Inflammatory macrophage treated with lipopolysaccharide for 4 hours (primary cell): ENCODE measurements at regions not wholly inside any gene's neighbourhood (a gene's known extent, or its start where the extent isn't known, plus 50 kb on each side); places are given as distances from the start of the nearest gene placed in this dataset.
"Not testable (repeated sequence)": the region's sequence is repeated elsewhere in the genome, so short reads cannot be mapped to it uniquely, and the experiment has no call there.

ENCODE experiments used
- DNase-seq: peaks from one replicate; pipeline ENCODE4 v3.0.0-alpha.2; 2020

- DNase-seq: peak; percentile 13
Observed at GRCh38 chr6:14277405-14277930, 159.9 kb downstream of the CD83 start.

GRCh38 chr6:14278006-14278405, 160.4 kb downstream of the CD83 start:
- DNase-seq: peak; percentile 48

- DNase-seq: no peak
Observed at GRCh38 chr6:14278446-14278845, 160.9 kb downstream of the CD83 start.

GRCh38 chr6:14280006-14280510, 162.5 kb downstream of the CD83 start:
- no peak for DNase-seq

- DNase-seq: no peak
Observed at GRCh38 chr6:14280766-14281293, 163.3 kb downstream of the CD83 start.

GRCh38 chr6:14281811-14282660, 164.5 kb downstream of the CD83 start:
- DNase-seq: no peak

GRCh38 chr6:14282854-14283505, 165.4 kb downstream of the CD83 start:
- no peak for DNase-seq

- DNase-seq: peak; percentile 70
Observed at GRCh38 chr6:14283600-14284235, 166.1 kb downstream of the CD83 start.

- DNase-seq: no peak
Observed at GRCh38 chr6:14284969-14285590, 167.5 kb downstream of the CD83 start.

- no peak for DNase-seq
Observed at GRCh38 chr6:14286144-14286543, 168.6 kb downstream of the CD83 start.

GRCh38 chr6:14286634-14287428, 169.3 kb downstream of the CD83 start:
- no peak for DNase-seq

- DNase-seq: no peak
Observed at GRCh38 chr6:14287707-14288106, 170.1 kb downstream of the CD83 start.

- no peak for DNase-seq
Observed at GRCh38 chr6:14288910-14289309, 171.3 kb downstream of the CD83 start.

GRCh38 chr6:14290041-14290771, 172.6 kb downstream of the CD83 start:
- no peak for DNase-seq

- no peak for DNase-seq
Observed at GRCh38 chr6:14290772-14291330, 173.3 kb downstream of the CD83 start.

- no peak for DNase-seq
Observed at GRCh38 chr6:14291331-14291730, 173.8 kb downstream of the CD83 start.

GRCh38 chr6:14292119-14292518, 174.5 kb downstream of the CD83 start:
- DNase-seq: no peak

GRCh38 chr6:14294270-14294951, 176.8 kb downstream of the CD83 start:
- DNase-seq: no peak

GRCh38 chr6:14296698-14297097, 179.1 kb downstream of the CD83 start:
- not testable (repeated sequence) for DNase-seq

GRCh38 chr6:14297118-14297517, 179.5 kb downstream of the CD83 start:
- not testable (repeated sequence) for DNase-seq
